AG09309 (cell line): ENCODE measurements at regions not wholly inside any gene's neighbourhood (a gene's known extent, or its start where the extent isn't known, plus 50 kb on each side); places are given as distances from the start of the nearest gene placed in this dataset.

ENCODE experiments used
- DNase-seq: peaks from one replicate; pipeline ENCODE4 v3.0.0-alpha.2; 2010; ENCODE audit warnings: low read depth
- H3K4me3 ChIP-seq: 2 replicates; pipeline ENCODE4 v1.5.1; 2011; ENCODE audit warnings: mild to moderate bottlenecking, low read depth, low read length, moderate library complexity; ENCODE audit not compliant: control insufficient read depth
- TF ChIP-seq, protein P1 (sequence below): IDR thresholded peaks from 2 replicates; pipeline ENCODE4 v1.5.1; 2011; ENCODE audit warnings: mild to moderate bottlenecking, low read depth, low read length, inconsistent platforms; ENCODE audit not compliant: insufficient read depth, control insufficient read depth; ENCODE audit errors: missing control alignments

DNA sequence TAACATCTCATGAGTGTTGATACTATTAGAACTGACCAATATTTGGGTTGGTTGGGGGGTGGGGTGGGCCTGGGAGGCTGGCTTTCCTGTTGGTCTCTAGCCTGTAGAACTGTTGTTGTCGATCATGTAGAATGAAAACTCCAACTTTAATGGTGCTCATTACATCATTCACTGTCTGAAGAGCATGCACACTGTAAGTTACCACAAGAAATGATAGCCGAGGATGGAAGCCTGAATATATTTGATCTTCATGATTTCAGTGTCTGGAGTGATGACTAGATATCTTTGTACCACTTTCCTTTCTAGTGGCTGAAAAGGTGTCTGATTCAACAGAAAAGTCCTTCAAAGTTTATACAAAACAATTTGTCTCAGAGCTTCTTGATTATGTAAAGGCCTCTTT, 123.6 kb downstream of the XCL2 start:
- no peak overlapping the region for H3K4me3 ChIP-seq
- TF ChIP-seq, protein P1, sequence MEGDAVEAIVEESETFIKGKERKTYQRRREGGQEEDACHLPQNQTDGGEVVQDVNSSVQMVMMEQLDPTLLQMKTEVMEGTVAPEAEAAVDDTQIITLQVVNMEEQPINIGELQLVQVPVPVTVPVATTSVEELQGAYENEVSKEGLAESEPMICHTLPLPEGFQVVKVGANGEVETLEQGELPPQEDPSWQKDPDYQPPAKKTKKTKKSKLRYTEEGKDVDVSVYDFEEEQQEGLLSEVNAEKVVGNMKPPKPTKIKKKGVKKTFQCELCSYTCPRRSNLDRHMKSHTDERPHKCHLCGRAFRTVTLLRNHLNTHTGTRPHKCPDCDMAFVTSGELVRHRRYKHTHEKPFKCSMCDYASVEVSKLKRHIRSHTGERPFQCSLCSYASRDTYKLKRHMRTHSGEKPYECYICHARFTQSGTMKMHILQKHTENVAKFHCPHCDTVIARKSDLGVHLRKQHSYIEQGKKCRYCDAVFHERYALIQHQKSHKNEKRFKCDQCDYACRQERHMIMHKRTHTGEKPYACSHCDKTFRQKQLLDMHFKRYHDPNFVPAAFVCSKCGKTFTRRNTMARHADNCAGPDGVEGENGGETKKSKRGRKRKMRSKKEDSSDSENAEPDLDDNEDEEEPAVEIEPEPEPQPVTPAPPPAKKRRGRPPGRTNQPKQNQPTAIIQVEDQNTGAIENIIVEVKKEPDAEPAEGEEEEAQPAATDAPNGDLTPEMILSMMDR: no peak
- no peak for DNase-seq

- TF ChIP-seq, protein P1: no peak
- no peak overlapping the region for H3K4me3 ChIP-seq
- DNase-seq: no peak
These were observed 124.1 kb downstream of the XCL2 start for GRCh38 chr1:168419736-168420135.

GRCh38 chr1:168416220-168416619, 127.6 kb downstream of the XCL2 start:
- H3K4me3 ChIP-seq: no peak overlapping the region
- DNase-seq: no peak
- TF ChIP-seq, protein P1: no peak

DNA sequence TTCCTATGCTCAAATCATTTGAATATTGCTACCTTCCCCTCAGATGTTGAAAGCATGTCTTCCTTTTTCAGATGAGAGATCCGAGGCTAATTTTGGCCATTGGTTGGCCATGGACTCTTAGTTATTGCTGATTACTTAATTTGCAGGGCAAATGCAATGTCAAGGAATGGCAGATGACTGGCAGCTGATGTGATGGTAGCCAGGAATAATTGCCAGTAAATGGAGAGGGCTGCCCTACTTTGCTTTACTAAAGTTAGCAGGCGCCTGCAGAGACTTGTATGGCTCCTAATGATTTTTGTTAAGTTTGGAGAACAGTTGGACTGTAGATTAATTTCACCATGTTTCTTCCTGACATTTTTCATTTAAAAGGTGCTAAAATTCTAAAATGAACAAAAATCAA, 128.9 kb downstream of the XCL2 start:
- no peak for DNase-seq
- no peak overlapping the region for H3K4me3 ChIP-seq
- TF ChIP-seq, protein P1: no peak

GRCh38 chr1:168410464-168410863, 129.8 kb downstream of the TBX19 start:
- TF ChIP-seq, protein P1: no peak

DNA sequence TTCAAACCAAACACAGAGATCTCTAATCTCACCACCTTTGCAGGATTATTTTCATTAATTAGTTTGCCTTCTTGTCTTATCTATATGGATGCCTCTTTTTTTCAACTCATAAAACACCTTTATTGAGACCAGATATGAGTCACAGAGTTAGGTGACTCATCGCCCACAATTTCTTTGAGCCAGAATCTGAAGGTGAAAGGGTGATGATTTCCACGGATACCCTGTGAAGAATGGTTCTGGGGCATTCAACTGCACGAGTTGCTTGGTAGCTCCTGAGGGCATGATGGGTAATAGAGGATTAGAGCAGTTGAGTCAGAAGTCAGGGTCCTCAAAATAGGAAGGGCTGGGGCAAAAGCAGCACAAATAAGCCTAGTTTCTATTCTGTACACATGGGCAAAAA, 128.2 kb downstream of the TBX19 start:
- no peak overlapping the region for H3K4me3 ChIP-seq
- TF ChIP-seq, protein P1: no peak
- no peak for DNase-seq

More at GRCh38 chr1:168410464-168410863, 129.8 kb downstream of the TBX19 start:
- no peak overlapping the region for H3K4me3 ChIP-seq
- DNase-seq: no peak

DNA sequence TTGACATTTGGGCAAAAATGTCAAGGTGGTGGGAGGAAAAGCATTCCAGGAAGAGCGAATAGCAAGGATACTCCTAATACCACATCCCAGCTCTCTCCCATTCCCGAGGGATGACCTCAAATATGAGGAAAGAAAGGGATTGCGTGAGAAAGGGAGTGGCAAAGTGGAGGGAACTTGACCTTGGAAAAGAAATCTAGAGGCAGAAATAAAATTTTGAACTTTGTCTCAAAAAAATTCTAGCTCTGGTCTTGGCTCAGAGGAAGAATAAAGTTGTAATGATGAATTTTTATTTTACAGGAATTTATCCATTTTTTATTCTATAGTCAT, 127.8 kb downstream of the TBX19 start:
- H3K4me3 ChIP-seq: no peak overlapping the region
- TF ChIP-seq, protein P1: no peak
- DNase-seq: no peak
